Caco-2 (cell line): ENCODE measurements at regions not wholly inside any gene's neighbourhood (a gene's known extent, or its start where the extent isn't known, plus 50 kb on each side); places are given as distances from the start of the nearest gene placed in this dataset.

Source experiments
- BruUV-seq: library from RNA; stranded (reverse); fragments of 400-500 nt; replicated peaks from 2 replicates; lab custom pipeline; 2021; lab: Mats Ljungman, UMichigan
- CTCF ChIA-PET: fragments of 300-600 bp; sonication (Branson Sonifier 250); formaldehyde crosslinking; loops from one replicate; lab custom pipeline; 2022; ENCODE audit warnings: antibody characterized with exemption; lab: Charles Lee
- POLR2A ChIA-PET: fragments of 300-600 bp; sonication (Branson Sonifier 250); formaldehyde crosslinking; loops from one replicate; lab custom pipeline; 2022; ENCODE audit warnings: antibody characterized with exemption; lab: Charles Lee
- DNase-seq, 2 experiments: peaks; one replicate each; pipeline versions ENCODE4 v3.0.0 to v3.0.0-alpha.2; 2020 to 2022
- H3K27me3 ChIP-seq: replicated peaks from 2 replicates; pipeline ENCODE4 v1.6.0; 2011; ENCODE audit warnings: low read length; ENCODE audit not compliant: control insufficient read depth, insufficient read depth
- H3K36me3 ChIP-seq: 2 replicates; pipeline ENCODE4 v1.5.1; 2011; ENCODE audit warnings: low read length; ENCODE audit not compliant: control insufficient read depth, insufficient read depth
- H3K4me1 ChIP-seq: fragments of 250-450 bp; sonication (Bioruptor Pico); 2 replicates; pipeline ENCODE4 v1.5.1; 2020; ENCODE audit warnings: mild to moderate bottlenecking
- H3K4me3 ChIP-seq: 2 replicates; pipeline ENCODE4 v1.5.1; 2011; ENCODE audit warnings: low read depth, mild to moderate bottlenecking, control low read depth, low read length
- H3K9me3 ChIP-seq: fragments of 250-450 bp; sonication (Bioruptor Pico); 2 replicates; pipeline ENCODE4 v1.5.1; 2020; ENCODE audit warnings: mild to moderate bottlenecking, moderate library complexity
- H3K27ac Mint-ChIP-seq: one replicate; pipeline ENCODE4 v1.8.0; 2022; ENCODE audit warnings: mixed read lengths; ENCODE audit not compliant: unreplicated experiment
- H3K27me3 Mint-ChIP-seq: one replicate; pipeline ENCODE4 v1.8.0; 2022; ENCODE audit warnings: mixed read lengths; ENCODE audit not compliant: insufficient read depth, unreplicated experiment
- H3K36me3 Mint-ChIP-seq: one replicate; pipeline ENCODE4 v1.8.0; 2022; ENCODE audit warnings: mild to moderate bottlenecking, mixed read lengths; ENCODE audit not compliant: insufficient read depth, unreplicated experiment
- H3K4me1 Mint-ChIP-seq: one replicate; pipeline ENCODE4 v1.8.0; 2022; ENCODE audit warnings: low read depth, mixed read lengths; ENCODE audit not compliant: unreplicated experiment
- H3K4me3 Mint-ChIP-seq: one replicate; pipeline ENCODE4 v1.8.0; 2022; ENCODE audit warnings: mild to moderate bottlenecking, moderate library complexity, mixed read lengths; ENCODE audit not compliant: unreplicated experiment
- H3K9me3 Mint-ChIP-seq: one replicate; pipeline ENCODE4 v1.8.0; 2022; ENCODE audit warnings: mixed read lengths; ENCODE audit not compliant: unreplicated experiment
- CTCF ChIP-seq, 2 experiments: fragments of 200-600 bp in 1 of 2; IDR thresholded peaks; 1 replicate in 1 of 2; 2 replicates in 1 of 2; pipeline versions ENCODE4 v1.5.1 to v1.8.0; 2011 to 2022; ENCODE audit warnings: antibody characterized with exemption in 1 of 2, control low read depth in 1 of 2, inconsistent platforms in 1 of 2, low read depth in 1 of 2, low read length in 1 of 2, mild to moderate bottlenecking in 1 of 2, moderate library complexity in 1 of 2; ENCODE audit not compliant: insufficient read depth in 1 of 2, severe bottlenecking in 1 of 2, unreplicated experiment in 1 of 2
- intact Hi-C: fragments of 100-400 bp; cut with micrococcal nuclease; formaldehyde crosslinking; loops from one replicate; pipeline ENCODE4 v1.10.0; 2022; ENCODE audit not compliant: unreplicated experiment

DNA sequence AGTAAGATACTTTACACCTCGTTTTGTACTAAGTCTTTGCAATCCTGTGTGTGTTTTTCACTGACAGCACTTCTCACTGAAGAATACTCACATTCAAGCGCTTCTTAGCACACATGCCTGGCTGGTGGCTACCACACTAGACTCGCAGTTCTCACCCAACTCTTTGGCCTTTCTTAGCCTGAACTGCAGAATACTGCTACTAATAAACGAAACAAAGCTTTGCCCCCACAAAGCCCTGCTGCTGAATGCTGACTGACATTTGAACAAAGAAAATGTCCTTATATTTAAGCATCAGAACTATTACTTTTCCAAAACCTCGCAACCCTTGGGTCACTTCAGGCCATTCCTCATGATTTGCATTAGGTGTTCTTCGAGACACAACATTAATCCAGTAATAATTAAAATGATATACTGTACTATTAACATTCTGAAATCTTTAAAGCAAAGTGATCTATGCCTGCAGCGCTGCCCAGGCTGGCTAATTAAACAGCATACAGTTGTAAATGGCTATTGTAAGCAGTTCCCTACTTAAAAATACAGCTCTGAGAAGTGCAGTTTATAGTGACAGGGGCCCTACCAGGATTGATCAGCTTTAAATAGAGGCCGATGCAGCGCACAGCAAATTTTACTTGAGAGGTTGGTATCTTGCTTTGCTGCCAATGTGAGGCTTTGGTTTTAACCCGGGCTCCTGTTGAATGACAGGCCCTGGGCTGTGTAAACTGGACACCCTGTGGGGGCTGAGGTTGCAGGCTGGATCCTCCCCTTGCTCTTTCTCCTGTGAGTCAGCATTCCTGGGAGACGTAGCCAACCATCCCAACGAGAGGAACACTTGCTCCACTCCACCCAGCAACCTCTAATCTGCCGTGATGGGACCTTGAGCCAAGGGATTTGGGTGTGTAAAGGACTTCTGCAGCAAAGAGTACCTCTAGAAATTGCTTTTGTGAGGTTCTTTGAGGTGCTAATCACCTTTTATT lies 899.0 kb downstream of the TFAP2A start:
- DNase-seq, result peak; percentile 42 to 55
- peaks cover under 1% of the 10 kb centered on the region for H3K4me1 Mint-ChIP-seq
- peaks cover 17% of the 10 kb centered on the region for H3K4me1 ChIP-seq
- no peaks in the 10 kb centered on the region for H3K27me3 ChIP-seq
- TF ChIP-seq CTCF (IDR thresholded peaks at IDR 0.05; ENCODE audit: insufficient read depth in 1 of 2, low read depth in 1 of 2, low read length in 1 of 2, severe bottlenecking in 1 of 2, unreplicated experiment in 1 of 2), result no peak
- H3K4me3 ChIP-seq, result no peak overlapping the region
- no TSS peak for BruUV-seq
- ChIA-PET CTCF (no interaction called here), POLR2A (no interaction called here)
- H3K9me3 Mint-ChIP-seq, result no peaks in the 10 kb centered on the region
- H3K4me3 Mint-ChIP-seq, result no peak overlapping the region
- intact Hi-C loops, result no loop called here
- no peaks in the 10 kb centered on the region for H3K36me3 Mint-ChIP-seq
- H3K27me3 Mint-ChIP-seq, result no peaks in the 10 kb centered on the region
- H3K27ac Mint-ChIP-seq, result no peak overlapping the region
- no peaks in the 10 kb centered on the region for H3K36me3 ChIP-seq
- no peaks in the 10 kb centered on the region for H3K9me3 ChIP-seq

DNA sequence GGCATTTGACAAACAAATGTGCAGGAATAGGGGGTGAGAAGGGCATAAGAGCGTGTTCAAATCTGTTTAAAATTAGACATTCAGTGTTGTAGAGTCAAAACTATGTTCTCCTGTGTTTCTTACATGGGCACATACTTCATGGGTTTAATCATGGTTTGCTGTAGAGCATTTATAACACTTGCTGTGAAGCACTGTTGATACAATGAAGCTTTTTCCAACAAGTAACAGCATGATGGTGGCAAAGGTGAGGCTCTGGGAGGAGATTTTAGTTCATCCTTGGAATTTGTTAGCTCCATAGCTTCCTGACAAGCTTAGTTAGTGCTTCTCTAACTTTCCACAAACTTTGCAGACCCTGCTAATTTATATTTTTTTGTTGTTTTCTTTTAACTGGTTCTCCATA lies 900.7 kb downstream of the TFAP2A start:
- Mint-ChIP-seq H3K36me3 (no peaks in the 10 kb centered on the region), H3K27me3 (no peaks in the 10 kb centered on the region), H3K9me3 (no peaks in the 10 kb centered on the region), H3K27ac (no peak overlapping the region), H3K4me1 (no peaks in the 10 kb centered on the region), H3K4me3 (no peak overlapping the region)
- H3K9me3 ChIP-seq, result no peaks in the 10 kb centered on the region
- no peaks in the 10 kb centered on the region for H3K27me3 ChIP-seq
- H3K36me3 ChIP-seq, result no peaks in the 10 kb centered on the region
- no peak overlapping the region for H3K4me3 ChIP-seq
- DNase-seq, result no peak
- ChIA-PET POLR2A (no interaction called here), CTCF (no interaction called here)
- no peak for TF ChIP-seq CTCF (IDR thresholded peaks at IDR 0.05; ENCODE audit: insufficient read depth in 1 of 2, low read depth in 1 of 2, low read length in 1 of 2, severe bottlenecking in 1 of 2, unreplicated experiment in 1 of 2)
- BruUV-seq, result no TSS peak
- peaks cover 17% of the 10 kb centered on the region for H3K4me1 ChIP-seq
- intact Hi-C loops, result no loop called here

GRCh38 chr6:9511157-9511556 lies 903.7 kb downstream of the TFAP2A start:
- Histone ChIP-seq H3K36me3 (no peaks in the 10 kb centered on the region), H3K4me1 (peaks cover 10% of the 10 kb centered on the region), H3K4me3 (no peak overlapping the region), H3K9me3 (no peaks in the 10 kb centered on the region), H3K27me3 (no peaks in the 10 kb centered on the region)
- no peak for TF ChIP-seq CTCF (IDR thresholded peaks at IDR 0.05; ENCODE audit: insufficient read depth in 1 of 2, low read depth in 1 of 2, low read length in 1 of 2, severe bottlenecking in 1 of 2, unreplicated experiment in 1 of 2)
- no peaks in the 10 kb centered on the region for H3K9me3 Mint-ChIP-seq
- H3K27me3 Mint-ChIP-seq, result no peaks in the 10 kb centered on the region
- intact Hi-C loops, result no loop called here
- no TSS peak for BruUV-seq
- H3K27ac Mint-ChIP-seq, result no peak overlapping the region
- H3K4me3 Mint-ChIP-seq, result no peak overlapping the region
- POLR2A ChIA-PET, result no interaction called here
- DNase-seq, result no peak
- CTCF ChIA-PET, result no interaction called here
- H3K4me1 Mint-ChIP-seq, result no peaks in the 10 kb centered on the region
- no peaks in the 10 kb centered on the region for H3K36me3 Mint-ChIP-seq
